ENCODE measurements at regions not wholly inside any gene's neighbourhood (a gene's known extent, or its start where the extent isn't known, plus 50 kb on each side); places are given as distances from the start of the nearest gene placed in this dataset.

- no peak for TF ChIP-seq CTCF (conservative IDR thresholded peaks at IDR 0.05)
- TF ChIP-seq ZFX (IDR thresholded peaks at IDR 0.05) = no peak
Measured at GRCh38 chr7:155227004-155227787, 70.5 kb upstream of the INSIG1 start.
